Loucy (cell line): ENCODE measurements at regions not wholly inside any gene's neighbourhood (a gene's known extent, or its start where the extent isn't known, plus 50 kb on each side); places are given as distances from the start of the nearest gene placed in this dataset.

Experiments used
- EZH2phosphoT487 ChIP-seq: fragments of 200-600 bp; IDR thresholded peaks from 2 replicates; pipeline ENCODE4 v1.6.1; 2018; ENCODE audit warnings: antibody characterized with exemption, mild to moderate bottlenecking, moderate library complexity, borderline replicate concordance
- TF ChIP-seq, protein P1 (sequence below): fragments of 200-600 bp; sonication (generic); conservative IDR thresholded peaks from 2 replicates; pipeline ENCODE4 v1.5.1; 2014; ENCODE audit warnings: mild to moderate bottlenecking, antibody characterized with exemption, low read length

DNA sequence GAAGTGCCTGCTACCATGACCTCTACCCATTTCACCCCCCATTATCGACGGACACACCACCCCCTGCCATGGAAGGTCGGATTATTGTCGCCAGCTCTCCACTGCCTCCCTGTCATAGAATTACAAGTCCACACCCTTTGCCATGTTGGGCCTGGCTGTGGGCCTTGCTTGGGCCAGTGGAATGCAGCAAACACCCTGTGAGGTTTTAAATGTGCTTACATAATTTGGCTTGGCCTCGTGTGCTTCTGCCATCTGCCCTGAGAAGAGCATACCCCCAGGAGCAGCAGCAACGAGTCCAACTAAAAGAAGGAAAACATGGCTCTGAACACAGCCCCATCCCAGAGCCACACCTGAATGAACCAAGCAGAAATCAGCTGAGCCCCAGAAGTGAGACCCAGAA, 94.1 kb upstream of the PRDM11 start:
- TF ChIP-seq, protein P1, sequence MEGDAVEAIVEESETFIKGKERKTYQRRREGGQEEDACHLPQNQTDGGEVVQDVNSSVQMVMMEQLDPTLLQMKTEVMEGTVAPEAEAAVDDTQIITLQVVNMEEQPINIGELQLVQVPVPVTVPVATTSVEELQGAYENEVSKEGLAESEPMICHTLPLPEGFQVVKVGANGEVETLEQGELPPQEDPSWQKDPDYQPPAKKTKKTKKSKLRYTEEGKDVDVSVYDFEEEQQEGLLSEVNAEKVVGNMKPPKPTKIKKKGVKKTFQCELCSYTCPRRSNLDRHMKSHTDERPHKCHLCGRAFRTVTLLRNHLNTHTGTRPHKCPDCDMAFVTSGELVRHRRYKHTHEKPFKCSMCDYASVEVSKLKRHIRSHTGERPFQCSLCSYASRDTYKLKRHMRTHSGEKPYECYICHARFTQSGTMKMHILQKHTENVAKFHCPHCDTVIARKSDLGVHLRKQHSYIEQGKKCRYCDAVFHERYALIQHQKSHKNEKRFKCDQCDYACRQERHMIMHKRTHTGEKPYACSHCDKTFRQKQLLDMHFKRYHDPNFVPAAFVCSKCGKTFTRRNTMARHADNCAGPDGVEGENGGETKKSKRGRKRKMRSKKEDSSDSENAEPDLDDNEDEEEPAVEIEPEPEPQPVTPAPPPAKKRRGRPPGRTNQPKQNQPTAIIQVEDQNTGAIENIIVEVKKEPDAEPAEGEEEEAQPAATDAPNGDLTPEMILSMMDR: no peak
- no peak for TF ChIP-seq EZH2phosphoT487
